ENCODE measurements at regions not wholly inside any gene's neighbourhood (a gene's known extent, or its start where the extent isn't known, plus 50 kb on each side); places are given as distances from the start of the nearest gene placed in this dataset.

GRCh38 chr15:58240191-58240932 lies 102.2 kb downstream of the AQP9 start:
- SMC1A ChIA-PET (ENCODE audit: uncharacterized antibody, unreplicated experiment), result interaction anchor here (0.8 to 1.5 kb wide), 3 partner anchors 12 to 519 kb away, joined by 3 read pairs; no protein-coding TSS in a partner anchor

More at GRCh38 chr15:58240191-58240932, 102.2 kb downstream of the AQP9 start:
- FAIRE-seq, result no peak
- POLR2A ChIA-PET, result interaction anchor here (0.7 kb wide), 1 partner anchor 140 kb away, joined by 3 read pairs; no protein-coding TSS in a partner anchor
- Histone ChIP-seq H3K36me3 (ENCODE audit: control insufficient read depth in 2 of 2, insufficient read depth in 2 of 2, low read length in 1 of 2) (no peaks in the 10 kb centered on the region), H3K27me3 (replicated peaks in 1 of 2; ENCODE audit: control insufficient read depth in 2 of 2, insufficient read depth in 2 of 2, low read length in 1 of 2) (no peaks in the 10 kb centered on the region), H3K27ac (ENCODE audit: control insufficient read depth, insufficient read depth) (no peak overlapping the region), H3K9me3 (replicated peaks; ENCODE audit: control insufficient read depth, insufficient read depth, low read length) (no peaks in the 10 kb centered on the region), H3K79me2 (ENCODE audit: control insufficient read depth, insufficient read depth, low read length) (no peaks in the 10 kb centered on the region), H2AFZ (ENCODE audit: control insufficient read depth, low read depth, low read length) (no peak overlapping the region), H3K9ac (ENCODE audit: control insufficient read depth, insufficient read depth, low read length) (no peak overlapping the region), H4K20me1 (ENCODE audit: control insufficient read depth, insufficient read depth) (no peaks in the 10 kb centered on the region), H3K4me2 (ENCODE audit: control insufficient read depth, insufficient read depth) (no peak overlapping the region), H3K4me1 (ENCODE audit: control insufficient read depth, insufficient read depth, low read length) (no peaks in the 10 kb centered on the region; the same call in 1 of the 2 replicates), H3K4me3 (no peak overlapping the region)
- intact Hi-C loops (cut with micrococcal nuclease; ENCODE audit: unreplicated experiment) (no loop called here), in situ Hi-C loops (cut with MboI) (no loop called here)
- RAD21 ChIA-PET (ENCODE audit: unreplicated experiment), result no interaction called here
- TF ChIP-seq SKIL (IDR thresholded peaks at IDR 0.05; ENCODE audit: low read depth, poor library complexity, severe bottlenecking) (no peak), ZSCAN29 (IDR thresholded peaks at IDR 0.05) (no peak), SMARCA5 (IDR thresholded peaks at IDR 0.05) (no peak), SP1 (IDR thresholded peaks at IDR 0.05; ENCODE audit: low read depth, low read length) (no peak), MXI1 (IDR thresholded peaks at IDR 0.05; ENCODE audit: low read depth, low read length) (no peak), CHD2 (IDR thresholded peaks at IDR 0.05; ENCODE audit: borderline replicate concordance, low read depth, low read length) (no peak), IKZF1 (conservative IDR thresholded peaks at IDR 0.05) (no peak), TARDBP (IDR thresholded peaks at IDR 0.05; ENCODE audit: borderline replicate concordance) (no peak)
- 56% methylated on average over 9 of the region's 9 CpGs for WGBS (ENCODE audit: insufficient coverage, insufficient replicate concordance, low lambda C conversion rate, missing lambda C conversion rate)
- ATAC-seq, result no peak
- BruUV-seq (replicated peaks), result no TSS peak
- CTCF ChIA-PET, result interaction anchor here (0.7 to 1.2 kb wide), 2 partner anchors 12 to 485 kb away, joined by 3 read pairs; no protein-coding TSS in a partner anchor
- no peak for DNase-seq (ENCODE audit: low read depth, low spot score)
